OCI-LY7 (cell line): ENCODE measurements at regions not wholly inside any gene's neighbourhood (a gene's known extent, or its start where the extent isn't known, plus 50 kb on each side); places are given as distances from the start of the nearest gene placed in this dataset.

ENCODE experiments used
- BruUV-seq: library from RNA; stranded (reverse); fragments of 400-500 nt; replicated peaks from 2 replicates; lab custom pipeline; 2021; lab: Mats Ljungman, UMichigan
- CTCF ChIA-PET: fragments of 300-600 bp; sonication (Branson Sonifier 250); formaldehyde crosslinking; loops from one replicate; lab custom pipeline; 2022; ENCODE audit warnings: antibody characterized with exemption; ENCODE audit not compliant: unreplicated experiment; lab: Charles Lee
- POLR2A ChIA-PET: fragments of 300-600 bp; sonication (Branson Sonifier 250); formaldehyde crosslinking; loops from one replicate; lab custom pipeline; 2022; ENCODE audit warnings: antibody characterized with exemption; lab: Charles Lee
- DNase-seq: peaks from one replicate; pipeline ENCODE4 v3.0.0-alpha.2; 2015; ENCODE audit warnings: low spot score
- H2AFZ ChIP-seq: fragments of 200-600 bp; sonication (generic), shearing (Covaris generic); 2 replicates; pipeline ENCODE4 v1.6.1; 2014; ENCODE audit warnings: mild to moderate bottlenecking, antibody characterized with exemption, low read length, moderate library complexity
- H3K27ac ChIP-seq: fragments of 200-600 bp; sonication (generic); 2 replicates; pipeline ENCODE4 v1.5.1; 2014; ENCODE audit warnings: mixed run types, low read depth, mild to moderate bottlenecking, moderate library complexity, low read length, inconsistent platforms; ENCODE audit not compliant: poor library complexity, severe bottlenecking
- H3K36me3 ChIP-seq: fragments of 200-600 bp; sonication (generic); 2 replicates; pipeline ENCODE4 v1.6.1; 2014; ENCODE audit warnings: mild to moderate bottlenecking, antibody characterized with exemption, low read length, moderate library complexity, mixed read lengths; ENCODE audit not compliant: insufficient read depth
- H3K4me1 ChIP-seq: fragments of 200-600 bp; sonication (generic); 2 replicates; pipeline ENCODE4 v1.5.1; 2014; ENCODE audit warnings: mild to moderate bottlenecking, low read length; ENCODE audit not compliant: insufficient read depth, poor library complexity, severe bottlenecking
- H3K4me2 ChIP-seq: fragments of 200-600 bp; sonication (generic); 2 replicates; pipeline ENCODE4 v1.6.1; 2014; ENCODE audit warnings: mild to moderate bottlenecking, low read length
- H3K4me3 ChIP-seq: fragments of 200-600 bp; sonication (generic); 2 replicates; pipeline ENCODE4 v1.5.1; 2014; ENCODE audit warnings: mild to moderate bottlenecking, low read depth, low read length; ENCODE audit not compliant: poor library complexity, severe bottlenecking
- H3K79me2 ChIP-seq: fragments of 200-600 bp; sonication (generic); 2 replicates; pipeline ENCODE4 v1.6.1; 2016; ENCODE audit warnings: low read depth, mild to moderate bottlenecking, low read length, moderate library complexity, mixed read lengths; ENCODE audit not compliant: insufficient read depth
- H3K9me2 ChIP-seq: fragments of 200-600 bp; sonication (generic); 2 replicates; pipeline ENCODE4 v1.6.1; 2016; ENCODE audit warnings: mild to moderate bottlenecking, low read length, mixed read lengths; ENCODE audit not compliant: insufficient read depth
- H3K9me3 ChIP-seq: fragments of 200-600 bp; sonication (generic); 2 replicates; pipeline ENCODE4 v1.6.1; 2014; ENCODE audit warnings: mild to moderate bottlenecking, mixed run types, low read length, mixed read lengths
- H4K20me1 ChIP-seq: fragments of 200-600 bp; sonication (generic); 2 replicates; pipeline ENCODE4 v1.6.1; 2014; ENCODE audit warnings: mild to moderate bottlenecking, antibody characterized with exemption, low read length, moderate library complexity, mixed read lengths; ENCODE audit not compliant: insufficient read depth
- EZH2phosphoT487 ChIP-seq: fragments of 200-600 bp; sonication (generic); IDR thresholded peaks from 2 replicates; pipeline ENCODE4 v1.6.1; 2018; ENCODE audit warnings: low read depth, borderline replicate concordance, mild to moderate bottlenecking, mixed run types, antibody characterized with exemption, low read length, moderate library complexity, mixed read lengths
- intact Hi-C: fragments of 100-400 bp; cut with micrococcal nuclease; formaldehyde crosslinking; loops from one replicate; pipeline ENCODE4 v1.10.0; 2022; ENCODE audit not compliant: unreplicated experiment
- TF ChIP-seq, protein P1 (sequence below): fragments of 200-600 bp; sonication (generic); conservative IDR thresholded peaks from 2 replicates; pipeline ENCODE4 v1.5.1; 2014; ENCODE audit warnings: mild to moderate bottlenecking, antibody characterized with exemption, low read length, moderate library complexity, mixed read lengths

DNA sequence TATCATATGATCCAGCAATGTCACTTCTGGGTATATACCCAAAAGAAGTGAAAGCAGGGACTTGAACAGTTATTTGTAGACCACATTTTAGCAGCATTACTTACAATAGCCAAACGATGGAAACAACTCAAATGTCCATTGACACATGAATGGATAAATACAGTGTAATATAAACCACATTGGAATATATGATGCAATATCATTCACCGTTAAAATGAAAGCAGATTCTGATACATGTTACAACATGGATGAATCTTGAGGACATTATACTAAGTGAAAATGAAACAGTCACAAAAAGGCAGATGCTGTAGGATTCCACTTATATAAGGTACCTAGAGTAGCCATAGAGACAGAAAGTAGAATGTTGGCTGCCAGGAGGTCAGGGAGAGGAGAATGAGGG is 130.5 kb upstream of the SMAD1 start:
- Histone ChIP-seq H3K4me2 (no peak overlapping the region), H4K20me1 (no peaks in the 10 kb centered on the region), H3K27ac (no peak overlapping the region), H3K4me3 (no peak overlapping the region), H3K4me1 (no peaks in the 10 kb centered on the region), H2AFZ (no peak overlapping the region; the same call in 1 of the 2 replicates), H3K9me2 (no peaks in the 10 kb centered on the region), H3K36me3 (no peaks in the 10 kb centered on the region), H3K9me3 (0 out of 2 replicates have a peak, but pooled peaks cover 8% of the 10 kb centered on the region), H3K79me2 (no peaks in the 10 kb centered on the region)
- ChIA-PET CTCF (no interaction called here), POLR2A (interaction anchor here (0.6 to 0.7 kb wide), 2 partner anchors 192 to 865 kb away, joined by 3 read pairs; no protein-coding TSS in a partner anchor)
- TF ChIP-seq EZH2phosphoT487, result no peak
- TF ChIP-seq, protein P1, sequence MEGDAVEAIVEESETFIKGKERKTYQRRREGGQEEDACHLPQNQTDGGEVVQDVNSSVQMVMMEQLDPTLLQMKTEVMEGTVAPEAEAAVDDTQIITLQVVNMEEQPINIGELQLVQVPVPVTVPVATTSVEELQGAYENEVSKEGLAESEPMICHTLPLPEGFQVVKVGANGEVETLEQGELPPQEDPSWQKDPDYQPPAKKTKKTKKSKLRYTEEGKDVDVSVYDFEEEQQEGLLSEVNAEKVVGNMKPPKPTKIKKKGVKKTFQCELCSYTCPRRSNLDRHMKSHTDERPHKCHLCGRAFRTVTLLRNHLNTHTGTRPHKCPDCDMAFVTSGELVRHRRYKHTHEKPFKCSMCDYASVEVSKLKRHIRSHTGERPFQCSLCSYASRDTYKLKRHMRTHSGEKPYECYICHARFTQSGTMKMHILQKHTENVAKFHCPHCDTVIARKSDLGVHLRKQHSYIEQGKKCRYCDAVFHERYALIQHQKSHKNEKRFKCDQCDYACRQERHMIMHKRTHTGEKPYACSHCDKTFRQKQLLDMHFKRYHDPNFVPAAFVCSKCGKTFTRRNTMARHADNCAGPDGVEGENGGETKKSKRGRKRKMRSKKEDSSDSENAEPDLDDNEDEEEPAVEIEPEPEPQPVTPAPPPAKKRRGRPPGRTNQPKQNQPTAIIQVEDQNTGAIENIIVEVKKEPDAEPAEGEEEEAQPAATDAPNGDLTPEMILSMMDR, result no peak
- intact Hi-C loops, result no loop called here
- no TSS peak for BruUV-seq
- DNase-seq, result no peak

DNA sequence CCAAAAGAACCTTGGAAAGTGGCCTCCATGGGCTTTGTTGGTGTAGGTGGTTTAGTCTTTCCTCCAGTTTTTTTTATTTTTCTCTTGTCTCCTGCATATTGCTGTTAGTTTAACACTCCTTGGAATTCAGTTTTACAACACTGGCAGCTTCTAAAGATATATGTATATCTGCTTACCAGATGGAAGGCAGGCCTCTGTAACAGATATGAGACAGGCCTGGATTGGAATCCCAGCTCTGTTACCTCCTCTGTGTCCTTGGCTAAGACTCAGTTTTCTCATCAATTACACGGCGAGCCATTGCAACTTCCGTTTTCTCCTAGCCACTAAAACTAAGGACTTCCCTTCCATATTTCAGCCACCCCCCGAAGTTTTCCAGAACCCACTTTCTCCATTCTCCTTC is 133.4 kb upstream of the SMAD1 start:
- Histone ChIP-seq H3K79me2 (no peaks in the 10 kb centered on the region), H3K4me2 (no peak overlapping the region), H3K9me2 (no peaks in the 10 kb centered on the region), H3K9me3 (0 out of 2 replicates have a peak, but pooled peaks cover 8% of the 10 kb centered on the region), H4K20me1 (no peaks in the 10 kb centered on the region), H3K36me3 (no peaks in the 10 kb centered on the region), H3K27ac (no peak overlapping the region), H2AFZ (peak overlapping the region; percentile 45; the same call in 1 of the 2 replicates), H3K4me3 (no peak overlapping the region), H3K4me1 (no peaks in the 10 kb centered on the region)
- intact Hi-C loops, result no loop called here
- ChIA-PET CTCF (no interaction called here), POLR2A (no interaction called here)
- TF ChIP-seq, protein P1, result no peak
- TF ChIP-seq EZH2phosphoT487, result no peak
- no TSS peak for BruUV-seq
- DNase-seq, result no peak

DNA sequence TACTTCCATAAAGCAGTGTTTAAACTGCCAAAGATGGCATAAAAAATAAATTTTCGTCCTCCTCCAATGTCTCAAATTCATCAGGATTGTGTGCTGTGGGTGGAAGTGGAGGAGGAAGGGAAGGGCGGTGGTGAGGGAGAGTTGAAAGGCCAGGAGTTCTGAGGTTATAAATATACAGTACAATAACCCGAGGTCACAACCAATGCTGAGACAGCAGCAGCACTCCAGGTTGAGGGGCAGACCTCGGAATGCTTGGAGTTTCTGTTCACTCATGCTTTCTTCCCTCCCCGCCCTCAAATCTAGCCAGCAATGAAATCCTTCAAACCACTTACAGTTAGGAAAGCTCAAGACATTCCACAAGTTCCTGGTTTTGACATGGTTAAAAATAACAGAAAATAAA is 134.0 kb upstream of the SMAD1 start:
- intact Hi-C loops, result no loop called here
- 0 out of 2 replicates have a peak, but pooled peaks cover 8% of the 10 kb centered on the region for H3K9me3 ChIP-seq
- H3K79me2 ChIP-seq, result no peaks in the 10 kb centered on the region
- no peak for DNase-seq
- BruUV-seq, result no TSS peak
- TF ChIP-seq, protein P1, result no peak
- TF ChIP-seq EZH2phosphoT487, result no peak
- no peaks in the 10 kb centered on the region for H4K20me1 ChIP-seq
- peak overlapping the region; percentile 45; the same call in 1 of the 2 replicates for H2AFZ ChIP-seq
- no peak overlapping the region for H3K27ac ChIP-seq
- H3K4me3 ChIP-seq, result no peak overlapping the region
- CTCF ChIA-PET, result no interaction called here
- no peaks in the 10 kb centered on the region for H3K9me2 ChIP-seq
- no peaks in the 10 kb centered on the region for H3K36me3 ChIP-seq
- POLR2A ChIA-PET, result no interaction called here
- H3K4me1 ChIP-seq, result no peaks in the 10 kb centered on the region
- no peak overlapping the region for H3K4me2 ChIP-seq
